HG02938 (cell line): ENCODE measurements at regions not wholly inside any gene's neighbourhood (a gene's known extent, or its start where the extent isn't known, plus 50 kb on each side); places are given as distances from the start of the nearest gene placed in this dataset.

ENCODE experiments used
- ATAC-seq: cut with Tn5 transposase; IDR thresholded peaks from one replicate; pipeline ENCODE4 v1.9.1; 2021; ENCODE audit warnings: mild to moderate bottlenecking, moderate library complexity; ENCODE audit not compliant: unreplicated experiment

- no peak for ATAC-seq
Measured at GRCh38 chr6:148082044-148082443, 260.6 kb upstream of the SASH1 start.

GRCh38 chr6:148082696-148083095 is 259.9 kb upstream of the SASH1 start:
- no peak for ATAC-seq

- ATAC-seq = no peak
Measured at GRCh38 chr6:148085631-148086331, 256.9 kb upstream of the SASH1 start.

- no peak for ATAC-seq
Measured at GRCh38 chr6:148086386-148086785, 256.3 kb upstream of the SASH1 start.

GRCh38 chr6:148086843-148087242 is 255.8 kb upstream of the SASH1 start:
- no peak for ATAC-seq

- no peak for ATAC-seq
Measured at GRCh38 chr6:148087659-148088058, 255.0 kb upstream of the SASH1 start.

GRCh38 chr6:148090326-148090725 is 252.3 kb upstream of the SASH1 start:
- ATAC-seq = no peak

GRCh38 chr6:148091394-148091793 is 251.2 kb upstream of the SASH1 start:
- ATAC-seq = no peak

- no peak for ATAC-seq
Measured at GRCh38 chr6:148103436-148103835, 239.2 kb upstream of the SASH1 start.

GRCh38 chr6:148104131-148104530 is 238.5 kb upstream of the SASH1 start:
- ATAC-seq = no peak

GRCh38 chr6:148105695-148106094 is 236.9 kb upstream of the SASH1 start:
- ATAC-seq = no peak

- ATAC-seq = no peak
Measured at GRCh38 chr6:148107911-148108310, 234.7 kb upstream of the SASH1 start.

GRCh38 chr6:148109732-148110131 is 232.9 kb upstream of the SASH1 start:
- no peak for ATAC-seq

- no peak for ATAC-seq
Measured at GRCh38 chr6:148110925-148111324, 231.7 kb upstream of the SASH1 start.

GRCh38 chr6:148112851-148113319 is 229.8 kb upstream of the SASH1 start:
- no peak for ATAC-seq

- ATAC-seq = no peak
Measured at GRCh38 chr6:148116001-148116400, 226.6 kb upstream of the SASH1 start.

- no peak for ATAC-seq
Measured at GRCh38 chr6:148118244-148118643, 224.4 kb upstream of the SASH1 start.

- ATAC-seq = no peak
Measured at GRCh38 chr6:148128014-148128730, 214.5 kb upstream of the SASH1 start.

- ATAC-seq = no peak
Measured at GRCh38 chr6:148134592-148134991, 208.0 kb upstream of the SASH1 start.

GRCh38 chr6:148136586-148136985 is 206.1 kb upstream of the SASH1 start:
- ATAC-seq = no peak

- ATAC-seq = no peak
Measured at GRCh38 chr6:148137652-148138051, 205.0 kb upstream of the SASH1 start.

GRCh38 chr6:148138573-148138972 is 204.1 kb upstream of the SASH1 start:
- ATAC-seq = no peak
